Mammary epithelial cell (primary cell): ENCODE measurements at regions not wholly inside any gene's neighbourhood (a gene's known extent, or its start where the extent isn't known, plus 50 kb on each side); places are given as distances from the start of the nearest gene placed in this dataset.

Experiments used
- EZH2 ChIP-seq: IDR thresholded peaks from 2 replicates; pipeline ENCODE4 v1.6.1; 2012; ENCODE audit warnings: low read length, inconsistent platforms, borderline replicate concordance
- TF ChIP-seq, protein P1 (sequence below), 2 donors: IDR thresholded peaks in 1 of 2; conservative IDR thresholded peaks in 1 of 2; 2 replicates each; pipeline ENCODE4 v1.5.1; 2011 to 2012; ENCODE audit warnings: inconsistent platforms in 2 of 2, low read length in 2 of 2, mild to moderate bottlenecking in 2 of 2, control low read depth in 1 of 2, low read depth in 1 of 2; ENCODE audit not compliant: insufficient read depth in 1 of 2; ENCODE audit errors: extremely low read depth in 1 of 2

DNA sequence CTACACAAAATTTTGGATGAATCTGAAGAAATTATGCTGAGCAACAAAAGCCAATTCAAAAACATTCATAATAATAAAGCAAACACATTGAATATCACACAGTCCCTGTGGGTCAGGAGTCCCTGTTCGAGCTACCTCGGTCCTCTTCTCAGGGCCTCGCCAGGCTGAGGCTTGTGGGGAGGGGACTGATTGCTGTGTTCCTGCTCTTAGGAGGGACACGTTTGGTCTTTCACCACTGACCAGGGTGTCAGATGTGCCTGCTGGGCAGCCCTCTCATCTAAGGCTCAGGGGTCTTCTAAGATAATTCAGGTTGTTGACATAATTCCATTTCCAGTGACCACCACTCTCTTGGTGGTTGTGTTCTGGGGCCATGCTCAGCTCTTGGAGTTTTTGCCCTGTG is 233.8 kb upstream of the PPP2R2D start:
- TF ChIP-seq, protein P1, sequence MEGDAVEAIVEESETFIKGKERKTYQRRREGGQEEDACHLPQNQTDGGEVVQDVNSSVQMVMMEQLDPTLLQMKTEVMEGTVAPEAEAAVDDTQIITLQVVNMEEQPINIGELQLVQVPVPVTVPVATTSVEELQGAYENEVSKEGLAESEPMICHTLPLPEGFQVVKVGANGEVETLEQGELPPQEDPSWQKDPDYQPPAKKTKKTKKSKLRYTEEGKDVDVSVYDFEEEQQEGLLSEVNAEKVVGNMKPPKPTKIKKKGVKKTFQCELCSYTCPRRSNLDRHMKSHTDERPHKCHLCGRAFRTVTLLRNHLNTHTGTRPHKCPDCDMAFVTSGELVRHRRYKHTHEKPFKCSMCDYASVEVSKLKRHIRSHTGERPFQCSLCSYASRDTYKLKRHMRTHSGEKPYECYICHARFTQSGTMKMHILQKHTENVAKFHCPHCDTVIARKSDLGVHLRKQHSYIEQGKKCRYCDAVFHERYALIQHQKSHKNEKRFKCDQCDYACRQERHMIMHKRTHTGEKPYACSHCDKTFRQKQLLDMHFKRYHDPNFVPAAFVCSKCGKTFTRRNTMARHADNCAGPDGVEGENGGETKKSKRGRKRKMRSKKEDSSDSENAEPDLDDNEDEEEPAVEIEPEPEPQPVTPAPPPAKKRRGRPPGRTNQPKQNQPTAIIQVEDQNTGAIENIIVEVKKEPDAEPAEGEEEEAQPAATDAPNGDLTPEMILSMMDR (conservative IDR thresholded peaks at IDR 0.05 in 1 of 2, IDR thresholded peaks at IDR 0.05 in 1 of 2; ENCODE audit: extremely low read depth in 1 of 2, insufficient read depth in 1 of 2, low read depth in 1 of 2, low read length in 2 of 2) = no peak
- TF ChIP-seq EZH2 = no peak
